ENCODE measurements at regions not wholly inside any gene's neighbourhood (a gene's known extent, or its start where the extent isn't known, plus 50 kb on each side); places are given as distances from the start of the nearest gene placed in this dataset.

- ATAC-seq (no peak), FAIRE-seq (no peak), DNase-seq (ENCODE audit: low read depth in 1 of 2, low spot score in 1 of 2) (no peak)
- Histone ChIP-seq H3K9me3 (no peaks in the 10 kb centered on the region), H3K4me1 (no peaks in the 10 kb centered on the region), H3K4me3 (no peak overlapping the region), H3K4me2 (no peak overlapping the region), H3K27ac (no peak overlapping the region)
- no peak for TF ChIP-seq PBX3 (IDR thresholded peaks at IDR 0.05)
- POLR2A ChIA-PET = no interaction called here
- 9% methylated on average over 5 of the region's 5 CpGs for WGBS (ENCODE audit: missing lambda C conversion rate)
- CTCF ChIA-PET = no interaction called here
Observed at GRCh38 chr14:83860631-83861155, 1669.3 kb upstream of the FLRT2 start.

GRCh38 chr14:83863042-83863774 lies 1666.7 kb upstream of the FLRT2 start:
- no peak for ATAC-seq
- no peak for TF ChIP-seq CHD2 (IDR thresholded peaks at IDR 0.05; ENCODE audit: low read length, partially characterized antibody)
- TF ChIP-seq PHF8 (IDR thresholded peaks at IDR 0.05; ENCODE audit: borderline replicate concordance, low read depth) = no peak
- no peak for TF ChIP-seq FOXS1 (CRISPR knock-in tag; IDR thresholded peaks at IDR 0.05)
- no peak for TF ChIP-seq HOXB13 (CRISPR knock-in tag; IDR thresholded peaks at IDR 0.05; ENCODE audit: low read depth)
- TF ChIP-seq NFE2L2 (conservative IDR thresholded peaks at IDR 0.05; ENCODE audit: low read length) = no peak
- TF ChIP-seq MAX (IDR thresholded peaks at IDR 0.05) = no peak
- CTCF ChIA-PET = no interaction called here

GRCh38 chr14:83864106-83864505 lies 1665.8 kb upstream of the FLRT2 start:
- Histone ChIP-seq H3K4me2 (no peak overlapping the region), H3K9me3 (no peaks in the 10 kb centered on the region), H3K4me3 (no peak overlapping the region), H3K4me1 (no peaks in the 10 kb centered on the region), H3K27ac (no peak overlapping the region)
- FAIRE-seq (no peak), DNase-seq (ENCODE audit: low read depth in 1 of 2, low spot score in 1 of 2) (no peak), ATAC-seq (no peak)
- POLR2A ChIA-PET = no interaction called here
- CTCF ChIA-PET = interaction anchor here (1.1 kb wide), 1 partner anchor 11 kb away, joined by 3 read pairs; no protein-coding TSS in a partner anchor
- TF ChIP-seq BHLHE40 (IDR thresholded peaks at IDR 0.05; ENCODE audit: low read depth, low read length) = no peak
- WGBS (ENCODE audit: missing lambda C conversion rate) = 21% methylated on average over 5 of the region's 5 CpGs

More at GRCh38 chr14:83863042-83863774, 1666.7 kb upstream of the FLRT2 start:
- H3K4me2 ChIP-seq = no peak overlapping the region
- FAIRE-seq (no peak), DNase-seq (ENCODE audit: low read depth in 1 of 2, low spot score in 1 of 2) (no peak)
- no peak overlapping the region for H3K27ac ChIP-seq
- H3K9me3 ChIP-seq = no peaks in the 10 kb centered on the region
- no peak overlapping the region for H3K4me3 ChIP-seq
- 5% methylated on average over 3 of the region's 3 CpGs for WGBS (ENCODE audit: missing lambda C conversion rate)
- H3K4me1 ChIP-seq = no peaks in the 10 kb centered on the region
- POLR2A ChIA-PET = no interaction called here

- Histone ChIP-seq H3K9me3 (no peaks in the 10 kb centered on the region), H3K27ac (no peak overlapping the region), H3K4me2 (no peak overlapping the region), H3K4me3 (no peak overlapping the region), H3K4me1 (no peaks in the 10 kb centered on the region)
- ChIA-PET POLR2A (no interaction called here), CTCF (interaction anchor here (1.7 kb wide), 1 partner anchor 10 kb away, joined by 5 read pairs; no protein-coding TSS in a partner anchor)
- no peak for FAIRE-seq
- WGBS (ENCODE audit: missing lambda C conversion rate) = 13% methylated on average over 5 of the region's 5 CpGs
- DNase-seq (ENCODE audit: low read depth in 1 of 2, low spot score in 1 of 2) = no peak
- TF ChIP-seq CBX2 (IDR thresholded peaks at IDR 0.05; ENCODE audit: borderline replicate concordance, low read depth) (no peak), RAD21 (conservative IDR thresholded peaks at IDR 0.05 in 1 of 2, IDR thresholded peaks at IDR 0.05 in 1 of 2) (no peak), HDAC2 (IDR thresholded peaks at IDR 0.05) (no peak), E2F6 (IDR thresholded peaks at IDR 0.05; ENCODE audit: borderline replicate concordance, low read depth) (no peak), RFX5 (IDR thresholded peaks at IDR 0.05) (no peak), MAZ (IDR thresholded peaks at IDR 0.05; ENCODE audit: borderline replicate concordance, low read depth, low read length) (no peak), RNF2 (IDR thresholded peaks at IDR 0.05; ENCODE audit: borderline replicate concordance, low read depth) (no peak), ZFP36 (IDR thresholded peaks at IDR 0.05; ENCODE audit: borderline replicate concordance, partially characterized antibody) (no peak), REST (IDR thresholded peaks at IDR 0.05) (no peak), CTCF (IDR thresholded peaks at IDR 0.05) (no peak), EHF (CRISPR knock-in tag; IDR thresholded peaks at IDR 0.05) (no peak)
- no peak for ATAC-seq
Observed at GRCh38 chr14:83867566-83868225, 1662.2 kb upstream of the FLRT2 start.
